Stimulated activated CD4-positive, alpha-beta T cell treated with anti-CD3 and anti-CD28 coated beads, Interleukin-4, amount 100 ng/mL, for 1 hour (primary cell): ENCODE measurements at regions not wholly inside any gene's neighbourhood (a gene's known extent, or its start where the extent isn't known, plus 50 kb on each side); places are given as distances from the start of the nearest gene placed in this dataset.

Source experiments
- DNase-seq: peaks from one replicate; pipeline ENCODE4 v3.0.0-alpha.2; 2020

DNA sequence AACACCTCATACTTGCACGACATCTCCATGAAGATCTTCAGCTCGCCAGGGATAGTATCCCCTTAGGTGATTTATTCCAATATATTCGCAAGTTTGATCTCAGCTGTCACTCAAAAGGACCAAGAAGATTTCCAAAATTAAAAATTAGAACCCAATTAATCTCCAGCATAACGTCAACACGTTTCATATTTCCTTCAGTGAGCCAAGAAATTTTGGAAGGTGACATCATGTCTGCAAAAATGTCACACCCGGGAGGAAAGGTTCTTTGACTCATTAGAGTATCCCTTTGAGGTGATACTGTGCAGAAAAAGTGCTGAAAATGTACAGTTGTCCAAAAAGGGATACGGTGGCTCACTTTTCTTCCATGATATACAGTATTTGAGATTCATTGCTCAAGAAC, 569.6 kb downstream of the EFNB2 start:
- DNase-seq, result no peak

DNA sequence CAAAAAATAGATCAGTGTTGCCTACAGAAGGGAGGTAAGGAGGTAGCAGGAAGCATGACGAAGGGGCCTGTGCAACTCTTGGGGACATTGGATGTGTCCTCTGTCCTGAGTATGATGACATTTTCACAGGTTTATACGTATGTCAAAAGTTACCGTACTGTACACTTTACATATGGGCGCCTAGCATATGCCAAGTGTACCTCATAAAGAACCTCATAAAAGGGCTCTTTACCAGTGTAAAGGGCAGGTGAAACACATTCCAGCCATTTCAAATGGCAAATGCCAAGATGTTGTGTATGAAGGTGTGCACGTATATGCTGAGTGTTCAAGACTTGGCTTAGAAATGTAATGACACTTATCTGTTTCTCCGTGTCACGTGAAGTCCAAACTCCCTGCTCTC, 573.4 kb downstream of the EFNB2 start:
- DNase-seq, result no peak

DNA sequence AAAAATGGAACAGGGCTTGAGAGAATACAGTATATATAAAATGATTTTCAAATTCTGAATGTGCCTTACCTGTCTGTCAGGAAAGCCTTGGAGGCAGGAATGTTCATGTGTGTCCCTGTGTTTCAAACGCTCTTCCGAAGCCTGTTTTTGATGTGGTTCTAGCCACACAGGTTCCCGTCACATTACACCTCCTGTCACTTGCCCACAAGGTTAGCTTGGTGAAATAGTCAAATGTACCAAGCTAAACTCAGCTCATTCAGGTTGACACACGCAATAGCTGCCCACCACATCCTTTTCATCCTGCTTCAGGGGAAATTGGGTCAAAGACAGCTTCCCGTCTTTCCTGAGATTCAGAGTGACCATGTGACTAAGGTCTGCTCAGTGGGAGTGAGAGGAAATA, 574.0 kb downstream of the EFNB2 start:
- DNase-seq, result no peak

DNA sequence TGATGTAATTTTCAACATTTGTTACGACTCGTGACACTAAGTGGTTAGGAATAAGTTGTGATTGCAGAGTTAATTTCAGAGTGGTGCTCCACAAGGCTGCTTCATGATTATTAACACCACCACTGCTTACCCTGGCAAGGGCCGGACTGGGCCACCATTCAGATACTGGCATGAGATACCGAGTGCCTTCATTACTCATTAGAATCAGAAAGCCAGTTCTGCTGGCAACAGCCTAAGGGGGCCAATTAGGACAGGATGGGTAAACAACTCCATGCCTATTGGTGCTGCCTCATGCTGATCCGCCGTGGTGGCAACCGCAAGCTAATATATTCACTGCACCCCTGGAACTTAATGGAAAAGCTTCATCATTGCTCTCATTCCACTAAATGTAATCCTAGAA, 575.1 kb downstream of the EFNB2 start:
- no peak for DNase-seq

DNA sequence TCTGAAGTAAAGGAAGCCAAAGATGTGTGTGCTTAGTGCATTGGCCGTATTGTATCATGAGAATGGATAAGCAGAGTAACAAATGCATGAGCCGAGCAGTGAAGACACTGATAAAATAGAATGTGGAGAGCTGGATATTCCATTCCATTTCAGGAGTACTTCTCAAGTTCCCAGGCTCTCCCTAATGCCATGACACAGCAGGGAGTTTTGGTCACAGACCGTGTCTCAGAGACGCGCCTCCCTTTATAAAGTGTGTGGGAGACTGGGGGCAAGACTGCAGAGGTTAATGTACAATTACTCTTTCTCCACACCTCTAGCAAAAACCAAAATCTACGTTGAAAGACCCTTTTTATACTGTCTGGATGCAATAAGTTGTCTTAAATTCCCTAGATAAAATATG, 575.6 kb downstream of the EFNB2 start:
- no peak for DNase-seq

DNA sequence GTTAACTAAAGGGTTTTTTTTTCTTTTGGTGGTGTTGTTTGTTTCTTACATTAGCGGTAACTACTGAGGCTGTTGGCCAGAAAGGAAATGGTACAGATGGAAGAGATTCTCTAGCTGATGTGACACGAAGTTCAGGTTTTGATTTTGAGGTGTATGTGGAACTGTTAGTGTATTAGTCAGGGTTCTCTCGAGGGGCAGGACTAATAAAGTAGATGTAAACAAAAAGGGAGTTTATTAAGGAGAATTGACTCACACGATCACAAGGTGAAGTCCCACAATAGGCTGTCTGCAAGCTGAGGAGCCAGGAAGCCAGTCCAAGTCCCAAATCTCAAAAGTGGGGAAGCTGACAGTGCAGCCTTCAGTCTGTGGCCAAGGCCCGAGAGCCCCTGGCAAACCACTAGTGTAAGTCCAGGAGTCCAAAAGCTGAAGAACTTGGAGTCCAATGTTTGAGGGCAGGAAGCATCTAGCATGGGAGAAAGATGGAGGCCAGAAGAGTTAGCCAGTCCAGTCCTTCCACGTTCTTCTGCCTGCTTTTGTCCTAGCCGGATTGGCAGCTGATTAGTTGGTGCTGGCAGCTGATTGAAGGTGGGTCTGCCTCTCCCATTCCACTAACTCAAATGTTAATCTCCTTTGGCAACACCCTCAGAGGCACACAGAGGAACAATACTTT, 577.6 kb downstream of the EFNB2 start:
- DNase-seq, result no peak

DNA sequence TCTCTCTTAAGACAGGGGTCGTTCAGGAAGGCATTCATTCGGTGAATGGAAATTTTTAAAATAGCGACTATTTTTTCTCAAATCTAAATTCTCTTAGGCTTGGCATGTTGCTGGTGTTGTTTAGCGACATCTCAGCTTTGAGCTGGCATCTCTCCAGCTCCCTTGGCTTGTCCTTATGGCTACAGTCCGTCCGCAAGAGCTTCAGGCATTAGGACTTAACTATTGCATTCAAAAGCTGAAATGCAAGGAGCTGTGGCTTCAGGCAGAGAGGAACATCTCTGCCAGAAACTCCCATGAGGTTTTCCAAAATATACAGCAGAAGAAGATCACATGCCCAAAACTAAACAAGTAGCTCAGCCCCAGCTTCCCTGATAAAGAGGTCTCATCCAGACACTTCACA, 578.5 kb downstream of the EFNB2 start:
- DNase-seq, result no peak

DNA sequence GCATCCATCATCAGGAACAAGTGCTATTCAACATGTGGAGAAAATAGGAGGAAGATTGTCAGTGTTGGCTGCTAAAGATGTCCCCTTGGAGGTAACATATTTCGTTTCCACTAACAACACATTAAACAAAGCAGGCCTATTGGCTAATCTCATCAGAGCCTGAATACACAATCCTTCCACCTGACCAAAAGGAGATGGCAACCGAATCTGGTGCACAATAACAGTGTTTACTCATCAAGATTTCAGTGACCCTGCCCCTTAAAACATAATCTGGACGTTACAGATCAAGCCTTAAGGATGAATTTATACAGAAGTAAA, 582.5 kb downstream of the EFNB2 start:
- DNase-seq, result no peak

DNA sequence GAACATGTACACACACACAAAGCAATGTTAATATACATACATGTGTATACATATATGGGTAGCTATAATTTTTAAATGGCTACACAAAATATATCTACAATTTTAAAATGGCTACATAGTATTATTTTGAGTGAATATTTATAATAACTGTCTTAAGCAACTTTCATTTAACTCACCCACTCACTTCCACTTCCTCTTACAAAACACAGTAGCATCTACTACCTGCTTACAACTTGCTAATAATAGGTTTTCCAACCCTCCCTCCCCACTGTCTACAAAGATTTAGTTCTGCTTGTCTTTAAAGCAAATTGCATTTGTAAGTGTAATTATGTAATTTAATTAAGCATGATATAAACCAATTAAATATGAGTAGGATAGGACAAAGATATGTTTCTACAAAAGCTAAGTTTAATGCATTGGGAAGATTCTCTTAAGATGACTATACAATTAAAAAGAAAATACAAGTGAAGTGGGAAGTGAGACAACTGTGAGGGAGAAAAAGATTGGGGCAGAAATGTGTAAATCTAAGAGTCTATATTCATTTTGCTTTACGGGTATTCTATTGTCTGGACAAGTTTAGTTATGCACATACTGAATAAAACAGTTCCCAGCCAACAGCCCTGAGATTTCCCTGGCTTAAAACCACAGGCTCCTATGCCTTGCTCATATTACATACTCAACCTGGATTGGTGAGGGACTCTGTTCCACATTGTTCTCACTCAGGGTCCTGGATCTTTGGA, 583.1 kb downstream of the EFNB2 start:
- no peak for DNase-seq

DNA sequence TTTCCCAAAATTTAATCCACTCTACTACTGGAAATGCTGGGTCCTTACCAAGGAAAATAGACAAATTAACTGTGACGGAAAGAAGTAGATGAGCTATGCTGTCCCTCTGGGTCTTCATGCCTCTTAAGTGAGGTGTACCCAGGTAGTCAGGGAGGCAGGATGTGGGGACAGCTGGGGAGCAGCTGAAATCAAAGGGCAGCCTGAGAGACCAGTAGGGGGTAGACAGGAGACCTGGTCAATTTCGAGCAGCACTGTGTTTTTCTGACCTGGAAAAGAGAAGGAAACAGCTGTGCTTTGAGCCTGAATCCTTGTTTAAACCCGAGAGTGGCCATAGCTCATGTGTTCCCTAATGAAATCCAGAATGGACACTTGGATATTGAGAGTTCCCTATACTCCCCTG, 587.3 kb downstream of the EFNB2 start:
- DNase-seq, result no peak

DNA sequence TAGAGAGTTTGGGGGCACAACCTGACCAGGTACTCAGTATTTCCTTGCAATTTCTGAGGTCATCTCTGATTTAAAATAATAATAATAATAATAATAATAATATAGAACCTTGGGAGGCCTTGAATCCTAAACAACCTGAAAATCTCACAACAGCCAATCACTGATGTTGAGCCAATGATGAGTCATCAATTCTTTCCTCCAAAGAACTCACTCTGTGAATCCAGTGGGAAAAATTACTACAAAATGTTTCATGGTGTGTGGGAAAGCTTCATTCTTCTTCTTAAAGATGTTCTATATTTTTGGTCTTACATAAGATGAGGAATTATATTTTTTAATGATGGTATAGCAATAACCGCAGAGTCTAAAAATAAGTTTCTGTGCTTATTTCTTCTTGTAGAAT, 594.6 kb downstream of the EFNB2 start:
- no peak for DNase-seq

DNA sequence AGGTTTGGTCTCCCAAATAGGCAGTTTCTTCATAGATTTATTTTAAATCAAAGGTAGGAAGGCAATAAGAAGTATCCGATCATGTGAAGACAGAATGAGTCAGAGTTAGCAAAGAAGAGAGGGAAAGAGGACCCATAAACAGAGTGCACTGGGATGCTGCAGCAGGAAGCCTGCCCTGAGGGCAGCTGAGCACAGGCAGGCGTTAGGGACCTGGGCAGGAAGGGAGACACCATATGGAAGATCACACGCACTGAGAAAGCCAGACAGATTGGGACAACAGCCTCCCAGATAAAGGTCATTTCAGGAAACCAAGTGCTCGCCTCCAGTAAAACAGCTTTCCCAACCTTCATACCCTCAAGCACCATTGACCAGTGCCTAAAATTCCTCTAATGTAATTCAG, 598.0 kb downstream of the EFNB2 start:
- no peak for DNase-seq

DNA sequence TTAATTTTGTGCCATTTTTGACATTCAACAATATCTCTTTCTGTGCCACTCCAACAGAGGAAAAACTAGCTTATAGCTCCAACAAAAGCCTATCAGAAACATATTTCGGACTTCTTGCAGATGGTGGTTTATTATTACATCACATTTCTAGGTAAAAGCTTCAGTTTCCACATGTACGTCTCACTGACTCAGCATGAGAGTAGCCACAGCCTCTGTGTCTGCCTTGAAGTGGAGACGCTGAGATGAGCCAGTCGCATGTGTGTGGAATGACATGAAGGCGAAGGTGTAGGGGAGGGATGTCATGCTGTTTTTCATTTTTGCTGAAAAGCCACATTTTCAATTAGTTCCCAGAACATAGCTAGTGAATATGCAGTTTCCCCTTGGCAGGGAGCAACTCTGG, 598.6 kb downstream of the EFNB2 start:
- DNase-seq, result no peak

DNA sequence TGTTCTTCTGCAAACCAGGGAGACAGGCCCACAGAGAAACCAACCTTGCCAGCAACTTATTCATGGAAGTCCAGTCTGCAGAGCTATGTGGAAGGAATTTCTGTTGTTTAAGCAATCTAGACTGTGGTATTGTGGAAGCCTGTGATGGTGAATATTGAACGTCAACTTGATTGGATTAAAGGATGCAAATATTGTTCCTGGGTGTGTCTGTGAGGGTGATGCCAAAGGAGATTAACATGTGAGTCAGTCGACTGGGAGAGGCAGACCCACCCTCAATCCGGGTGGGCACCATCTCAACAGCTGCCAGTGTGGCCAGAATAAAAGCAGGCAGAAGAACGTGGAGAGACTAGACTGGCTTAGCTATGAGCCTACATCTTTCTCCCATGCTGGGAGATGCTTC, 606.0 kb downstream of the EFNB2 start:
- DNase-seq, result no peak

DNA sequence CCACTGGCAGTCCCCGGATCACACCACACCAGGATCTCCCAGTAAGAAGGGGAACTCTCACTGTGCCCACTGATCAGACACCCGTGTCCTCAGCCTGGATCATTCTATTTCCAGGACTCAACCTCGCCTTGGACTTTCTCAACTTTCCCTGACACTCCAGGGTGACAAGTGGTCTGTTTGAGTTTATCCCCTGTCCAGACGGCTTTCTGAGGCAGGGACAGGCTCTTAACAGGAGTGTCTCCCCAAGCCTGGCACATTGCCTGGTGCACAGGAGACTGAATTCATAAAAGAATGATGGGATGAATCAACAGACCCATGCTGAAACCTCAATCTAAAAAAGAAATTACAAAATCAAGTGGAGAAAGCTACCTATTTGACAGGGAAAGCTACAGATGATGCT, 606.6 kb downstream of the EFNB2 start:
- no peak for DNase-seq

DNA sequence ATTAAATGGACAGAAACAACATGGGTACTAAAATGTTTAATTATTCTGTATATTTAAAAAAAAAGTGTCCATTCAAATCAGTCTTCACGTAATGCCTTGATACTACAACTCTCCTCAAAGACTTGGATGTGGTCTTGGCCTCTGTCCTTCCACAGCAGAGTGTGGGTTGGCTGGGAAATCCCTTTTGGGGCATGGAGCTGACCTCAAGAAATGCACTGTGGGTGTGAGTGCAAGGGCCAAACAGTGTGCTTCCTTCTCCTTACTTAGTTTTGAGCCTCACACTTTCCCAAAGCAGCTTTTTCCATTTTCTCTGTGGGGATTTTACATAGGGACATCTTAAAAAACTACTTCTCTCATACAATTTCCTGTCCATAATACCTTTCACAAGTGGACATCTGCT, 607.4 kb downstream of the EFNB2 start:
- no peak for DNase-seq

DNA sequence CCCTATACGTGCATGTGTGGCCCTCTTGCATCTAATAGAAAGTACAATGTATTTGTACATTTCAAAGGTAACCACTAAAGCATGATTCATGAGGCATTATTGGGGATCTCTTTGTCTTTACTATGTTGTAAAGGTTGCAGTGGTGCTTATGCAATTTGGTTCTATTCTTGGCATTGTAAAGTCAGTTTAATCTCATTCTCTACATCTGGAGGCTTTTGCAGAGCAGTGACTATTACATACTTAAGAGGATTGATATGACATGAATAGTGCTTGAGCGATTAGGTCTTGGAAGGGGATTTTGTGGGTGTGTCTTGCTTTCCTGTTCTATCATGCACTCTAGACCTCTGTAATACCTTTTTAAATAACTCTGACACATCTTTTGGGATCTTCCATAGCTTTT, 610.0 kb downstream of the EFNB2 start:
- no peak for DNase-seq

DNA sequence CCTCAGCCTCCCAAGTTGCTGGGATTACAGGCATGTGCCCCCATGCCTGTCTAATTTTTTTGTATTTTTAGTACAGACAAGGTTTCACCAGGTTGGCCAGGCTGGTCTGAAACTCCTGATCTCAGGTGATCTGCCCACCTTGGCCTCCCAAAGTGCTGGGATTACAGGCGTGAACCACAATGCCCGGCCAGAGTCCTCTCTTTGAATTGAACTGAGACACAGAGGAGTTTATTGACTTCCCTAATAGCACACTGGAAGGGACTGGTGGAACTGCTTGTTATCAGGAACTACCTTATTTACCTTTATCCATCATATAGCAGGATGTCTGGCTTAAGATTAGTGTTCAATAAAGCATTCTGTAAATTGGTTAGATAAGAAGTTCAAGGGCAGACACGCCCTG, 613.8 kb downstream of the EFNB2 start:
- no peak for DNase-seq

DNA sequence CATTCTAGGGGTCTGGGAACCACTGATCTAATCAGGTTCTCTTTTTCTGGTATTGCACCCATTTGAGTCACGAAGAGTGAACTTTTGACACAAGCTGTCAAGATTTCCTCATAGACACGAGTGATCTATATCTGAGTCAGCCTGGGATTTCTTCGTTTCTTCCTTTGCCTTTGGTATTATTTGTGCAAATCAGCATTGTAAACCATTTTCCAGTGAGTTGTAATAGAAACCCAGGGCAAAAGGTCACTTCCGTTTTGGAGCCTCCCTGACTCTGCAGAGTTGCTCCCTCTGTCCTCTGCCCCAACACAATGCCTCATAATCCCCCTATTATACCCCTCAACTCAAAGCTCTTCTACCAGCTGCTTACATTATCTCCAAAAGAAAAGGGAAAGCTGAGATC, 615.1 kb downstream of the EFNB2 start:
- DNase-seq, result no peak

DNA sequence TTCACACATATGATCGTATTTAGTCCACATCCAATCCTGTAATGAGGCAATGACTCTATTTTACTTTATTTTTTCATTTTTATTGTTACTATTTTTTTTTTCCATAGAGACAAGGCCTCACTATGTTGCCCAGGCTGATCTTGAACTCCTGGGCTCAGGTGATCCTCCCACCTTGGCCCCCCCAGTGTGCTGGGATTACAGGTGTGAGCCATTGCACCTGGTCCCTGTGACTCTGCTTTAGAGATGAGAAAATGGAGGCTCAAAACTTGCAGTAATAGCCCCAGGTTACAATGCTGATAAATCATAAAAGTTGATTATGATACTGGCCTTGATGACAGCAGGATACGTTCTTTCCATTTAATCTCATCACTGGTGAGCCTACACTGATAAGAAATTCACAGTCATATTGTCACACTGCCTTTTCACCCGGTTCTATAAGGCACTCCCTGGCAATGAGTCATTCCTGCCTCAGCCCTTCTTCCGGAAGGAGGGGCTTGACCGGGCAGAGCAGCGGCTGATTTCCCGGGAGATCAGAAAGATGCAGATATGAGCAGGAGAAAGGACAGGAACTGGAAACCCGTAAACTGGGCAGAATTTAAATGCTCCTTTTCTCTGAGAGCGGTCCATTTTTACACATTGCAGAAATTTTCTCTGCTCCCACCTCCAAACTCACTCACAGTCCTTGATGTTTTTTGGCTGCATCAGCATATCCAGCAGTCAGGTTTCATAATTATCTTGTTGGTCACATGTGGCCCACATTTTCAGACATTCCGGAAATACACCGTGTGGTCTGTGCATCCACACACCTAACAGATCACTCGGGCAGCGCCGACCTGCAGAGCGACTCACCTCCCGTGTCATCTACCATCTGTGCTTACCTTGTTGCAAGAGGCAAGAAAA, 616.4 kb downstream of the EFNB2 start:
- DNase-seq, result no peak

DNA sequence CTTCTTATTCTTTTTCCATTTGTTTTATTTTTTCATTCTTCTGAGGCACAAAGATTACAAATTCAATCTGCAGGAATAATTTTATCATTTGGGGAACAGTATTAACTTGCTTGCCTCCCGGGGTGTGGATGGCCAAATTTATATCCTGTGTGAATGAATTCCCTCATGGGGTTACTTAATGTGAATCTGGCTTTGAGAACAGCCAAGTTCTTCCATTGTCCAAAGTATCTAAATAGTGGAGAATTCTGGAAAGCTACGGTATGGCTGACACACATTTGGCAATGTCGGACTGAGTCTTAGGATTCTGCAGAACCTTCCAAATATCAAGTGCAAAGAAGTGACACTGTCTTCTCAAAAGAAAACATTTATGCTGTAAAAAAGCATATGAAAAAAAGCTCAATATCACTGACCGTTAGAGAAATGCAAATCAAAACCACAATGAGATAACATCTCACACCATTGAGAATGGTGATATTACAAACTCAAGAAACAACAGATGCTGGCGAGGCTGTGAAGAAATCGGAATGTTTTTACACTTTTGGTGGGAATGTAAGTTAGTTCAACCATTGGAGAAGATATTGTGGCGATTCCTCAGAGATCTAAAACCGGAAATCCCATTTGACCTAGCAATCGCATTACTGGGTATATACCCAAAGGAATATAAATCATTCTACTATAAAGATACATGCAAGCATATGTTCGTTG, 620.2 kb downstream of the EFNB2 start:
- DNase-seq, result no peak

DNA sequence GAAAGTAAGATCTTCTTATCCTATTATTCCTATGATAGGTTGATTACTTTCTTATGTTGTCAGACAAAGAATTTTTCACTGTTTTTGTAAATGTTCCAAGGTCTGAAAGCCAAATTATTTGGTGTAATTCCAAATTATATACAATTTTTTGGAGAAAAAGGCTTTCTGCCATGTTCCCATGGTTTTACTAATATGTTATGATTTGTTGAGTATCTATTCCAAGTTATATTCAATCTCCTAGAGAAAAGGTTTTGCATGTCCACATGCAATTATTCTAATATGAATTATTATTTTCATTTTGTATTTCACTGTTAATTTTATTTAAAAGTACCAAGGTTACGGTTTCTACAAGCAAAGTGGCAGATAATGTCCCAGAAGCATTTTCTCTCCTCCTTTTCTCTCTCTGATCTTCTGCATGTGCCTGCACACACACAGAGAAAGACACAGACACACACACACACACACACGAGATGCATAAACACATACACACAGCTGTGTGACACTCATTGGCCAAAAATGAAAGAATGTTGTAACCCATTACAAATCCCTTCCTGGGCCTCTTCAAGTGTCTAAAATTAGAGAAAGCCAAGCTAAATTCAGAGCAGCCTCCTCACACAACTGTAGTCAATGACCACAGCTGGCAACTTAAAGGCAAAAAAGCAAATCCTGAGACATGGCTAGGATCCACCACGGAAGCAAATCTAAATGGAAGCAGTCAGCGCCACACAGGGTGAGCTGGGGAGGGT, 621.0 kb downstream of the EFNB2 start:
- no peak for DNase-seq

DNA sequence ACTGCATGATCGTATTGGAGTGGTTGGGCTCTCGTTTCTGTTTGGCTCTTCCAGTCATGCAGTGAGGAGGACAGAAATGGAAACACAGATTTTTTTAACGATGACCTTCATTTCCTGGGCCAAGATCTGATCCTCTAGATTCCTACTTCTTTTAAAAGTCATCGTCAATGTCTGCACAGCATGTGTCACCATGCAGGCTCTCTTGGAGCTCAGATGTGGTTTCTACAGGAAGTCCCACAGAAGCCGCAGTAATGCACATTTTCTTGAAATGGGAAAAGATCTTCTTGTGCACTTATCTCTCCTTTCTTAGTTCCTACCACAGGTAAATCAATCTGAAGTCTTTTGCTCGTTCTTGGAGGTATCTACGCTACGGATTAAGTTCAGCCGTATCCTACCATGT, 626.9 kb downstream of the EFNB2 start:
- no peak for DNase-seq
